ENCODE measurements at regions not wholly inside any gene's neighbourhood (a gene's known extent, or its start where the extent isn't known, plus 50 kb on each side); places are given as distances from the start of the nearest gene placed in this dataset.

DNA sequence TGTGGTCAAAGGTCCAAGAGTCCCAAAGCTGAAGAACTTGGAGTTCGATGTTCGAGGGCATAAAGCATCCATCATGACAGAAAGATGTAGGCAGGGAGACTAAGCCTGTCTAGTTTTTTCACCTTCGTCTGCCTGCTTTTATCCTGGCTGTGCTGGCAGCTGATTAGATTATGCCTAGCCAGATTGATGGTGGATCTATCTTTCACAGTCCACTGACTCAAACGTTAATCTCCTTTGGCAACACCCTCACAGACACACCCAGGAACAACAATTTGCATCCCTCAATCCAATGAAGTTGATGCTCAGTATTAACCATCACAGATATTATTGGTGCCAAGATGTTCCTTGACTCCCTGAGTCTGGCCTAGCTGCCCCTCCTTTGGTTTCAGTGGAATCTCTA lies 530.8 kb upstream of the CLINT1 start:
- no peak overlapping the region for H3K27ac ChIP-seq (ENCODE audit: low read depth, low read length)

GRCh38 chr5:158388021-158388420 lies 529.1 kb upstream of the CLINT1 start:
- H3K9ac ChIP-seq (ENCODE audit: low read length): no peak overlapping the region
- no peak overlapping the region for H3K4me2 ChIP-seq (ENCODE audit: low read depth, low read length, poor library complexity, severe bottlenecking)
- no peak overlapping the region for H3K27ac ChIP-seq (ENCODE audit: low read depth, low read length)
- H4K20me1 ChIP-seq (ENCODE audit: low read depth, low read length): no peaks in the 10 kb centered on the region
- no peaks in the 10 kb centered on the region for H3K9me2 ChIP-seq (replicated peaks; ENCODE audit: insufficient read depth, low read length)
- no peaks in the 10 kb centered on the region for H3K9me3 ChIP-seq (ENCODE audit: insufficient read depth, low read length)
- H3K27me3 ChIP-seq (ENCODE audit: low read length): no peaks in the 10 kb centered on the region
- H3K4me3 ChIP-seq (ENCODE audit: insufficient read depth, low read length, poor library complexity, severe bottlenecking): no peak overlapping the region
- H2AFZ ChIP-seq (ENCODE audit: low read depth, low read length, severe bottlenecking): no peak overlapping the region
- TF ChIP-seq, protein P1, sequence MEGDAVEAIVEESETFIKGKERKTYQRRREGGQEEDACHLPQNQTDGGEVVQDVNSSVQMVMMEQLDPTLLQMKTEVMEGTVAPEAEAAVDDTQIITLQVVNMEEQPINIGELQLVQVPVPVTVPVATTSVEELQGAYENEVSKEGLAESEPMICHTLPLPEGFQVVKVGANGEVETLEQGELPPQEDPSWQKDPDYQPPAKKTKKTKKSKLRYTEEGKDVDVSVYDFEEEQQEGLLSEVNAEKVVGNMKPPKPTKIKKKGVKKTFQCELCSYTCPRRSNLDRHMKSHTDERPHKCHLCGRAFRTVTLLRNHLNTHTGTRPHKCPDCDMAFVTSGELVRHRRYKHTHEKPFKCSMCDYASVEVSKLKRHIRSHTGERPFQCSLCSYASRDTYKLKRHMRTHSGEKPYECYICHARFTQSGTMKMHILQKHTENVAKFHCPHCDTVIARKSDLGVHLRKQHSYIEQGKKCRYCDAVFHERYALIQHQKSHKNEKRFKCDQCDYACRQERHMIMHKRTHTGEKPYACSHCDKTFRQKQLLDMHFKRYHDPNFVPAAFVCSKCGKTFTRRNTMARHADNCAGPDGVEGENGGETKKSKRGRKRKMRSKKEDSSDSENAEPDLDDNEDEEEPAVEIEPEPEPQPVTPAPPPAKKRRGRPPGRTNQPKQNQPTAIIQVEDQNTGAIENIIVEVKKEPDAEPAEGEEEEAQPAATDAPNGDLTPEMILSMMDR (IDR thresholded peaks at IDR 0.05; ENCODE audit: insufficient read depth, low read length, poor library complexity, severe bottlenecking): no peak
- TF ChIP-seq EZH2phosphoT487 (conservative IDR thresholded peaks at IDR 0.05; ENCODE audit: low read length): no peak
- H3F3A ChIP-seq (ENCODE audit: insufficient read depth): no peaks in the 10 kb centered on the region
- no peaks in the 10 kb centered on the region for H3K36me3 ChIP-seq (ENCODE audit: low read length)
- no peaks in the 10 kb centered on the region for H3K79me2 ChIP-seq (ENCODE audit: insufficient read depth, low read length)

More for the DNA sequence above, 530.8 kb upstream of the CLINT1 start:
- Histone ChIP-seq H3K27me3 (ENCODE audit: low read length) (no peaks in the 10 kb centered on the region), H4K20me1 (ENCODE audit: low read depth, low read length) (no peaks in the 10 kb centered on the region), H3K36me3 (ENCODE audit: low read length) (no peaks in the 10 kb centered on the region), H3K4me2 (ENCODE audit: low read depth, low read length, poor library complexity, severe bottlenecking) (no peak overlapping the region), H3K9ac (ENCODE audit: low read length) (no peak overlapping the region), H3K4me3 (ENCODE audit: insufficient read depth, low read length, poor library complexity, severe bottlenecking) (no peak overlapping the region), H3K79me2 (ENCODE audit: insufficient read depth, low read length) (no peaks in the 10 kb centered on the region), H3K9me3 (ENCODE audit: insufficient read depth, low read length) (no peaks in the 10 kb centered on the region), H3K9me2 (replicated peaks; ENCODE audit: insufficient read depth, low read length) (no peaks in the 10 kb centered on the region), H3F3A (ENCODE audit: insufficient read depth) (no peaks in the 10 kb centered on the region), H2AFZ (ENCODE audit: low read depth, low read length, severe bottlenecking) (no peak overlapping the region)
- TF ChIP-seq EZH2phosphoT487 (conservative IDR thresholded peaks at IDR 0.05; ENCODE audit: low read length): no peak
- TF ChIP-seq, protein P1 (IDR thresholded peaks at IDR 0.05; ENCODE audit: insufficient read depth, low read length, poor library complexity, severe bottlenecking): no peak

- Histone ChIP-seq H3K4me2 (ENCODE audit: low read depth, low read length, poor library complexity, severe bottlenecking) (no peak overlapping the region), H3F3A (ENCODE audit: insufficient read depth) (no peaks in the 10 kb centered on the region), H3K27me3 (ENCODE audit: low read length) (no peaks in the 10 kb centered on the region), H2AFZ (ENCODE audit: low read depth, low read length, severe bottlenecking) (no peak overlapping the region), H3K79me2 (ENCODE audit: insufficient read depth, low read length) (no peaks in the 10 kb centered on the region), H4K20me1 (ENCODE audit: low read depth, low read length) (no peaks in the 10 kb centered on the region), H3K9me3 (ENCODE audit: insufficient read depth, low read length) (no peaks in the 10 kb centered on the region), H3K4me3 (ENCODE audit: insufficient read depth, low read length, poor library complexity, severe bottlenecking) (no peak overlapping the region), H3K9ac (ENCODE audit: low read length) (no peak overlapping the region), H3K36me3 (ENCODE audit: low read length) (no peaks in the 10 kb centered on the region), H3K27ac (ENCODE audit: low read depth, low read length) (no peak overlapping the region), H3K9me2 (replicated peaks; ENCODE audit: insufficient read depth, low read length) (no peaks in the 10 kb centered on the region)
- TF ChIP-seq EZH2phosphoT487 (conservative IDR thresholded peaks at IDR 0.05; ENCODE audit: low read length): no peak
- TF ChIP-seq, protein P1 (IDR thresholded peaks at IDR 0.05; ENCODE audit: insufficient read depth, low read length, poor library complexity, severe bottlenecking): no peak
Measured at GRCh38 chr5:158387499-158387898, 528.6 kb upstream of the CLINT1 start.

All from SU-DHL-6 (cell line).